Naive thymus-derived CD4-positive, alpha-beta T cell (primary cell): ENCODE measurements at regions not wholly inside any gene's neighbourhood (a gene's known extent, or its start where the extent isn't known, plus 50 kb on each side); places are given as distances from the start of the nearest gene placed in this dataset.

Experiments
- ATAC-seq: fragments of 150-1000 bp; cut with Tn5 transposase; 2 replicates; pipeline ENCODE4 v1.10.0; 2021; ENCODE audit warnings: mild to moderate bottlenecking, moderate library complexity
- CTCF ChIA-PET: fragments of 350-600 bp; sonication (Branson Sonifier 250); formaldehyde crosslinking; loops from one replicate; lab custom pipeline; 2021; ENCODE audit warnings: antibody characterized with exemption; lab: Charles Lee
- POLR2A ChIA-PET: fragments of 350-600 bp; sonication (Branson Sonifier 250); formaldehyde crosslinking; loops from one replicate; lab custom pipeline; 2021; ENCODE audit warnings: antibody characterized with exemption, inconsistent platforms; lab: Charles Lee
- DNase-seq, 9 donors: peaks; one replicate each; pipeline versions ENCODE4 v3.0.0 to v3.0.0-alpha.2; 2020 to 2022; ENCODE audit warnings: mixed read lengths in 1 of 9
- H3K27ac ChIP-seq: one replicate; pipeline ENCODE4 v1.7.0; 2013; ENCODE audit warnings: mild to moderate bottlenecking, low read depth, low read length, moderate library complexity
- H3K27me3 ChIP-seq, 2 donors: one replicate each; pipeline ENCODE4 v1.7.0; 2013; ENCODE audit warnings: low read length in 2 of 2, mild to moderate bottlenecking in 2 of 2, moderate library complexity in 2 of 2; ENCODE audit not compliant: control insufficient read depth in 2 of 2, insufficient read depth in 2 of 2
- H3K36me3 ChIP-seq, 3 experiments: 1 replicate in 2 of 3; 2 replicates in 1 of 3; pipeline ENCODE4 v1.7.0; 2013; ENCODE audit warnings: low read length in 3 of 3, mild to moderate bottlenecking in 3 of 3, moderate library complexity in 1 of 3; ENCODE audit not compliant: insufficient read depth in 3 of 3, control insufficient read depth in 2 of 3
- H3K4me1 ChIP-seq, 2 donors: one replicate each; pipeline ENCODE4 v1.7.0; 2013; ENCODE audit warnings: low read length in 2 of 2, mild to moderate bottlenecking in 2 of 2, moderate library complexity in 1 of 2; ENCODE audit not compliant: control insufficient read depth in 2 of 2, insufficient read depth in 2 of 2
- H3K4me3 ChIP-seq: 2 replicates; pipeline ENCODE4 v1.7.0; 2013; ENCODE audit warnings: mild to moderate bottlenecking, low read length
- H3K9me3 ChIP-seq, 3 experiments: 1 replicate in 2 of 3; 2 replicates in 1 of 3; pipeline ENCODE4 v1.7.0; 2013; ENCODE audit warnings: low read length in 3 of 3; ENCODE audit not compliant: control insufficient read depth in 2 of 3
- H3K27ac Mint-ChIP-seq, 9 donors: one replicate each; pipeline ENCODE4 v1.8.0; 2020 to 2022; ENCODE audit warnings: mixed read lengths in 9 of 9, mild to moderate bottlenecking in 8 of 9, moderate library complexity in 5 of 9, inconsistent platforms in 2 of 9
- H3K27me3 Mint-ChIP-seq, 5 donors: one replicate each; pipeline ENCODE4 v1.8.0; 2021 to 2022; ENCODE audit warnings: mixed read lengths in 5 of 5, mild to moderate bottlenecking in 1 of 5
- H3K36me3 Mint-ChIP-seq, 5 donors: one replicate each; pipeline ENCODE4 v1.8.0; 2020 to 2022; ENCODE audit warnings: mixed read lengths in 5 of 5, mild to moderate bottlenecking in 3 of 5, inconsistent platforms in 1 of 5
- H3K4me1 Mint-ChIP-seq, 7 donors: one replicate each; pipeline ENCODE4 v1.8.0; 2020 to 2022; ENCODE audit warnings: mixed read lengths in 7 of 7, mild to moderate bottlenecking in 3 of 7, inconsistent platforms in 1 of 7
- H3K4me3 Mint-ChIP-seq, 10 donors: one replicate each; pipeline ENCODE4 v1.8.0; 2020 to 2022; ENCODE audit warnings: mild to moderate bottlenecking in 10 of 10, mixed read lengths in 10 of 10, moderate library complexity in 6 of 10, inconsistent platforms in 2 of 10
- H3K9me3 Mint-ChIP-seq, 11 donors: one replicate each; pipeline ENCODE4 v1.8.0; 2020 to 2022; ENCODE audit warnings: mixed read lengths in 11 of 11, mild to moderate bottlenecking in 4 of 11, inconsistent platforms in 1 of 11, moderate library complexity in 1 of 11
- intact Hi-C, 2 donors: fragments of 100-400 bp; cut with micrococcal nuclease; formaldehyde crosslinking; loops; one replicate each; pipeline ENCODE4 v1.15.1; 2023

GRCh38 chr4:114193624-114194399, 214.4 kb upstream of the ARSJ start:
- no peaks in the 10 kb centered on the region for H3K27me3 ChIP-seq
- H3K9me3 ChIP-seq = no peaks in the 10 kb centered on the region
- Mint-ChIP-seq H3K4me1 (no peaks in the 10 kb centered on the region), H3K4me3 (no peak overlapping the region), H3K27ac (no peak overlapping the region), H3K27me3 (peaks cover 0 to 12% (median 6%) of the 10 kb centered on the region in 5 donors), H3K36me3 (no peaks in the 10 kb centered on the region), H3K9me3 (peaks cover 0 to 4% (median 0%) of the 10 kb centered on the region in 11 donors)
- ChIA-PET CTCF (no interaction called here), POLR2A (no interaction called here)
- H3K36me3 ChIP-seq = no peaks in the 10 kb centered on the region
- no peak for DNase-seq
- no peak overlapping the region for H3K27ac ChIP-seq
- intact Hi-C loops = no loop called here
- no peaks in the 10 kb centered on the region for H3K4me1 ChIP-seq
- no peak overlapping the region for H3K4me3 ChIP-seq
- no peak for ATAC-seq

- peaks cover 0 to 19% (median 10%) of the 10 kb centered on the region in 5 donors for H3K27me3 Mint-ChIP-seq
- no peaks in the 10 kb centered on the region for H3K9me3 ChIP-seq
- H3K36me3 Mint-ChIP-seq = peaks cover 0 to 4% (median 0%) of the 10 kb centered on the region in 5 donors
- no peaks in the 10 kb centered on the region for H3K36me3 ChIP-seq
- no peaks in the 10 kb centered on the region for H3K4me1 Mint-ChIP-seq
- intact Hi-C loops = no loop called here
- H3K4me3 Mint-ChIP-seq = no peak overlapping the region
- no peaks in the 10 kb centered on the region for H3K4me1 ChIP-seq
- CTCF ChIA-PET = no interaction called here
- DNase-seq (no peak), ATAC-seq (no peak)
- H3K9me3 Mint-ChIP-seq = peaks cover 0 to 3% (median 0%) of the 10 kb centered on the region in 11 donors
- H3K4me3 ChIP-seq = no peak overlapping the region
- H3K27ac ChIP-seq = no peak overlapping the region
- H3K27ac Mint-ChIP-seq = no peak overlapping the region
- POLR2A ChIA-PET = no interaction called here
- no peaks in the 10 kb centered on the region for H3K27me3 ChIP-seq
Measured at GRCh38 chr4:114196606-114197005, 217.2 kb upstream of the ARSJ start.

- ChIA-PET CTCF (no interaction called here), POLR2A (no interaction called here)
- H3K4me1 ChIP-seq = no peaks in the 10 kb centered on the region
- H3K27ac Mint-ChIP-seq = no peak overlapping the region
- no peaks in the 10 kb centered on the region for H3K4me1 Mint-ChIP-seq
- peaks cover 0 to 3% (median 0%) of the 10 kb centered on the region in 11 donors for H3K9me3 Mint-ChIP-seq
- no peak overlapping the region for H3K4me3 Mint-ChIP-seq
- H3K36me3 ChIP-seq = no peaks in the 10 kb centered on the region
- H3K27ac ChIP-seq = no peak overlapping the region
- no peaks in the 10 kb centered on the region for H3K9me3 ChIP-seq
- ATAC-seq = no peak
- intact Hi-C loops = no loop called here
- peaks cover 0 to 19% (median 14%) of the 10 kb centered on the region in 5 donors for H3K27me3 Mint-ChIP-seq
- DNase-seq = no peak
- H3K4me3 ChIP-seq = no peak overlapping the region
- H3K27me3 ChIP-seq = no peaks in the 10 kb centered on the region
- peaks cover 0 to 4% (median 0%) of the 10 kb centered on the region in 5 donors for H3K36me3 Mint-ChIP-seq
Measured at GRCh38 chr4:114200026-114200425, 220.6 kb upstream of the ARSJ start.

GRCh38 chr4:114205261-114205660, 225.8 kb upstream of the ARSJ start:
- no peak for DNase-seq
- ChIA-PET CTCF (no interaction called here), POLR2A (no interaction called here)
- Histone ChIP-seq H3K4me3 (no peak overlapping the region), H3K4me1 (no peaks in the 10 kb centered on the region), H3K36me3 (no peaks in the 10 kb centered on the region), H3K27me3 (no peaks in the 10 kb centered on the region), H3K27ac (no peak overlapping the region), H3K9me3 (no peaks in the 10 kb centered on the region)
- H3K27me3 Mint-ChIP-seq = peaks cover 0 to 8% (median 4%) of the 10 kb centered on the region in 5 donors
- intact Hi-C loops = no loop called here
- no peak overlapping the region for H3K27ac Mint-ChIP-seq
- ATAC-seq = no peak
- H3K36me3 Mint-ChIP-seq = peaks cover 0 to 4% (median 0%) of the 10 kb centered on the region in 5 donors
- peaks cover 0 to 3% (median 0%) of the 10 kb centered on the region in 11 donors for H3K9me3 Mint-ChIP-seq
- no peaks in the 10 kb centered on the region for H3K4me1 Mint-ChIP-seq
- H3K4me3 Mint-ChIP-seq = no peak overlapping the region

GRCh38 chr4:114208574-114209151, 229.2 kb upstream of the ARSJ start:
- no peaks in the 10 kb centered on the region for H3K27me3 ChIP-seq
- intact Hi-C loops = no loop called here

GRCh38 chr4:114209584-114209983, 230.1 kb upstream of the ARSJ start:
- H3K9me3 Mint-ChIP-seq = no peaks in the 10 kb centered on the region
- Histone ChIP-seq H3K27ac (no peak overlapping the region), H3K4me3 (no peak overlapping the region), H3K4me1 (no peaks in the 10 kb centered on the region), H3K27me3 (no peaks in the 10 kb centered on the region), H3K36me3 (no peaks in the 10 kb centered on the region), H3K9me3 (no peaks in the 10 kb centered on the region)
- H3K27me3 Mint-ChIP-seq = peaks cover 0 to 9% (median 6%) of the 10 kb centered on the region in 5 donors
- CTCF ChIA-PET = no interaction called here
- intact Hi-C loops = no loop called here
- ATAC-seq (no peak), DNase-seq (no peak)
- H3K4me1 Mint-ChIP-seq = no peaks in the 10 kb centered on the region
- POLR2A ChIA-PET = no interaction called here
- no peak overlapping the region for H3K27ac Mint-ChIP-seq
- no peaks in the 10 kb centered on the region for H3K36me3 Mint-ChIP-seq
- no peak overlapping the region for H3K4me3 Mint-ChIP-seq

More at GRCh38 chr4:114208574-114209151, 229.2 kb upstream of the ARSJ start:
- Mint-ChIP-seq H3K36me3 (no peaks in the 10 kb centered on the region), H3K27ac (no peak overlapping the region), H3K4me1 (no peaks in the 10 kb centered on the region), H3K27me3 (peaks cover 0 to 12% (median 6%) of the 10 kb centered on the region in 5 donors), H3K4me3 (no peak overlapping the region), H3K9me3 (no peaks in the 10 kb centered on the region)
- ChIA-PET CTCF (no interaction called here), POLR2A (no interaction called here)
- DNase-seq (no peak), ATAC-seq (no peak)
- no peaks in the 10 kb centered on the region for H3K36me3 ChIP-seq
- H3K27ac ChIP-seq = no peak overlapping the region
- H3K4me3 ChIP-seq = no peak overlapping the region
- no peaks in the 10 kb centered on the region for H3K4me1 ChIP-seq
- H3K9me3 ChIP-seq = no peaks in the 10 kb centered on the region

GRCh38 chr4:114211556-114211955, 232.1 kb upstream of the ARSJ start:
- Histone ChIP-seq H3K36me3 (no peaks in the 10 kb centered on the region), H3K9me3 (no peaks in the 10 kb centered on the region), H3K27me3 (no peaks in the 10 kb centered on the region), H3K4me1 (no peaks in the 10 kb centered on the region), H3K4me3 (no peak overlapping the region), H3K27ac (no peak overlapping the region)
- DNase-seq (no peak), ATAC-seq (no peak)
- Mint-ChIP-seq H3K4me3 (no peak overlapping the region), H3K4me1 (no peaks in the 10 kb centered on the region), H3K9me3 (no peaks in the 10 kb centered on the region), H3K27ac (no peak overlapping the region), H3K27me3 (peaks cover 0 to 12% (median 6%) of the 10 kb centered on the region in 5 donors), H3K36me3 (no peaks in the 10 kb centered on the region)
- POLR2A ChIA-PET = no interaction called here
- CTCF ChIA-PET = no interaction called here
- intact Hi-C loops = no loop called here
